Adipose tissue (tissue), 3 donors: ENCODE measurements at regions not wholly inside any gene's neighbourhood (a gene's known extent, or its start where the extent isn't known, plus 50 kb on each side); places are given as distances from the start of the nearest gene placed in this dataset.

Experiments
- H3K27ac ChIP-seq: one replicate; pipeline ENCODE4 v1.5.1; 2013; ENCODE audit warnings: low read depth, low read length
- WGBS, 3 donors: extraction: QIAGEN DNeasy Blood & Tissue Kit; methylation state at CpG; one replicate each; pipeline ENCODE4 v1.1.7; 2013; 5-methylcytosine and 5-hydroxymethylcytosine counted together
- donor health status: healthy with polysubstance abuse.
- donor health status: Bipolar disorder and iron deficiency.
- donor health status: healthy.

DNA sequence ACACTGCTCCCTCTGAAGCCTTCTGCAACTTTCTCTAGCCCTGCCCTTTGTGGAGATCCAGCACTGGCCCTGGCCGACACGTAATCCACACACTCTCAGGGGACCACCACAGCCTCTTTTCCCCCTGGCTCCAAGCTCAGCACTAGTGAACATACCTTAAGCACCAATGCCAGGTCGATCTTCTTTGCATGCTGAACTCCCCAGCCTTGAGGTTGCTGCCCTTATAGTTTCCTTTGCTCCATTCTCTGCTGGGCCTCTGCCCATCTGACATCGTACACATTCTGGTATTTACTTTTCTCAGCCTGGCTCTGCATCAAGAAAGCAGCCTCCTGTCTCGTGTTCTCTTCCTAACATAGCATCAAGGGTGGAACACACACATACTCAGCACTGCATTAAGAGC, 361.5 kb downstream of the LPIN1 start:
- 38 to 68% (median 64%) methylated on average over 5 of the region's 5 CpGs for WGBS, 3 donors
- H3K27ac ChIP-seq, result no peak overlapping the region

DNA sequence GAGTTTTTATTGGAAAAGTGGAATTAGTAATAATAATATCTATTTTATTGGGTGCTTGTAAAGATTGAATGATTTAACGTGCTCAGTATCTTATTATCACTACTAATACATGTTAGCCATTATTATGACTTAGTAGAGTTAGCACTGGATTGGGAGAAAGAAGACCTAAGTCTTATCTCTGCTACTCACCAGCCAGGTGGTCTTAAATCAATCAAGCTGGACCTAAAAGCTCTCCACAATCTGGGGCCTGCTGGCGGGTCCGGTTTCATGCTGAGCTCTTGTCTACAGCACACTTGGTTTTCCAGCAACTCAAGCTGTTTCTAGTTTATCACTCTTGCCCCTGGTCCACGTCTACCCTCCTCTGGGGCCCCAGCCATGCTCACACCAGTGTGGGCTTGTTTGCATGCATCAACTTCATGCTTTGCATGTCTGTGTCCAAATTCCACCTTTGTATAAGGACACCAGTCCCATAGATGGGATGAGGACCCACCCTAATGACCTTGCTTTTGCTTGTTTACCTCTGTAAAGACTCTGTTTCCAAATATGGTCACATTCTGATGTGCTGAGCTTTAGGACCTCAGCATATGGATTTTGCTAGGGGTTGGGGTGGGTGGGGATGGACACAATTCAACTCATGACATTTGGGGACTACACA, 363.1 kb downstream of the LPIN1 start:
- WGBS, 3 donors, result 76 to 91% (median 90%) methylated on average over 4 of the region's 4 CpGs

DNA sequence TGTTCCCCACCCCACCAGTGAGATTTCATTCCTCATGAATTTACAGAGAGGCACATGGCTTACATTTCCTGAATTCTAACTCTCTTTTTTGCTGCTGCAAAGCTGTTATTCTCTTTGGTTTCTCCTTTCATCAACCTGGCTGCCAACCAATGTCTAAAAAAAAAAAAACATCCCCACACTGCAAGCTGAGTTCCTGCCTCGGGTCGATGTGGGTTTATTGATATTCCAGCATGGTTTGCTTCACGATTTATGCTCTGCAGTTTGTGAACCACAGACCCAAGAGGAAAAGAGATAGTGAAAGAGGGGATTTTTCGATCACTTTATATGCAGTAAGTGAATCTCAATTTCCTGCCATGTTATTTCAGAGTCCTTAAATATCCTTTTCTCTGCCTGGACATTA, 363.6 kb downstream of the LPIN1 start:
- H3K27ac ChIP-seq, result no peak overlapping the region
- 27 to 35% (median 30%) methylated on average over 4 of the region's 4 CpGs for WGBS, 3 donors

More for the DNA sequence above, 363.1 kb downstream of the LPIN1 start:
- H3K27ac ChIP-seq, result no peak overlapping the region

DNA sequence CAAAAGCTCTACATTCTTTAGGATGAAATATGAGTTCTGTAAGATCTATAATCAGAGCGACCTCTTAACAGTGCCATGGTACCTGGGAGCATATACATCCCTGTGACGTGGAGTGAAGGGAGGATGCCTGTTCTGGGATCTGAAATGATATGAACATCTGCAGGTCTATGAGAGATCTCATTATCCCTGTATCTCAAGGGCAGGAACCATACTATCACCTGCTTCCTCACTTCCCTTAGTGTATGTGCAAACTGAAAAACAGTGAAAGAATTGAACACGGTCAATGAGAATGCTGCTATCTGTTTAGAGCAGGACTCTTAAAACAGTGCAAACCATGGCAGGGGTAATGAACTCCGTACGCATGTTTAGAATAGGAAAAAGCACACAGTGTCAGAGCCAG, 364.0 kb downstream of the LPIN1 start:
- 75 to 88% (median 77%) methylated on average over 5 of the region's 5 CpGs for WGBS, 3 donors
- no peak overlapping the region for H3K27ac ChIP-seq

GRCh38 chr2:12113412-12113811, 367.0 kb downstream of the LPIN1 start:
- no peak overlapping the region for H3K27ac ChIP-seq
- 73 to 94% (median 93%) methylated on average over 1 of the region's 1 CpG for WGBS, 3 donors

GRCh38 chr2:12114816-12115215, 368.4 kb downstream of the LPIN1 start:
- WGBS, 3 donors, result 0 to 50% (median 33%) methylated on average over 1 of the region's 1 CpG
- no peak overlapping the region for H3K27ac ChIP-seq

DNA sequence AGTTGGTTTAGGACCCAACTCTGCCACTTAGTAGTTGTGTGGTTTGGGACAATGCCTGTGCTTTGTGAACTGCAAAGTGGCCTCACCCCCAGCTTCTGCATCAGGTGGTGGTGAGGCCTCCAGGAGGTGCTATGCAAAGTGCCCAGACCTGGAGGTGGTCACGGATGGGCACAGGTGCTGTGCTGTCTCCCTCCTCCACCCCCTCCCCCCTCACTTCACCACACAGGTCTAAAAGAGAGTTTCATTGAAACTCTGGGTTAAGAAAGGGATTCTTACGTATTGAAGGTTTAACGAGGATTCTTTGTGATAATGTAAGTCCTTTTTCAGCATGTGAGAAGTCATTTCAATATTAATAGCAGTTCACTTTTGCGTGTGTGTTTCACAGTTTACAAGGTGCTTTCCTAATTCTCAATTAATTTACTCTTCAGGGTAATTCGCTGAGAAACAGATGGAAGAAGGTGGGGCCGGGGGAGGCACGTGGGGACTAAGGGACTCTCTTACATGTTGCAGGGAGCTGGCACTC, 369.9 kb downstream of the LPIN1 start:
- WGBS, 3 donors, result 88 to 91% (median 90%) methylated on average over 7 of the region's 7 CpGs
- H3K27ac ChIP-seq, result no peak overlapping the region

DNA sequence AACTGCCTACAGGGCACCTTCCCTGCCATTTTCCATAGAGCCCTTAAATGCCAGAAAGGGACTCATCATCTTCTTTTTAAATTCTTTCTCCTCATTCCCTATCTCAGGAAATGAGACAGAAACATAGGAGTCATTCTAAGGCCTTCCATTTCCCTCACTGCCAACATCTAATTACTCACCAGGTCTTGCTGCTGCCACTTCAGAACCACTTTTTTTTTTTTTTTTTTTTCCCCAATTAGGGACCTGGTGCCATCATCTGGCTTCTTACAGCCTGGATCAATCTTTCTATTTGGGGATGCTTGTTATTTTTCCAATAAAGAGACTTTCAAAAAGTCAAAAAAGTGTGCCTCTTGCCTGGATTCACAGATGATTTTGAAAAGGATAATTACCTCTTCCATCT, 373.4 kb downstream of the LPIN1 start:
- H3K27ac ChIP-seq, result no peak overlapping the region

- H3K27ac ChIP-seq, result no peak overlapping the region
- whole genome bisulfite sequencing, 3 donors, result 71 to 88% (median 84%) methylated on average over 7 of the region's 7 CpGs
Observed at GRCh38 chr2:12120281-12121150, 374.1 kb downstream of the LPIN1 start.

- H3K27ac ChIP-seq, result no peak overlapping the region
- WGBS, 3 donors, result 88 to 97% (median 91%) methylated on average over 1 of the region's 1 CpG
Observed at GRCh38 chr2:12124790-12125189, 378.4 kb downstream of the LPIN1 start.

DNA sequence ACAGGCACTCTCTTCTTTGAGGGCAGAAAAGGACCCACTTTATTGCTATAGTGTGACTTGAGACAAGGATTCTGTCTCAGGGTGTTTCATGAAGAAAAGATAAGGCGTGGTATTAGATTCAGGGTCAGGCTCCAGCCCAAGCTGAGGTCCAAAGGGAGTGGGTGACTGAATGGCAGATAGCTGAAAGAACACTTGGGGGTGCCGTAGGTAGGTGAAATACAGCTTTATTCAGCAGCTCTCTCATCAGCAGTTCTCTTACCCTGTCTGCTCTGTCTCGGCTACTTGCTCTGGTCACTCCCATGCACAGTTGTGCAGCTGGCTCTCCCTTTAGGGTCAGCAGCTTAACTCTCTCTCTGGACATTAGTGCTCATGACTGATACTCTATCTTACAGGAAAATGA, 379.9 kb downstream of the LPIN1 start:
- H3K27ac ChIP-seq, result no peak overlapping the region
- 76 to 95% (median 90%) methylated on average over 3 of the region's 3 CpGs for WGBS, 3 donors

GRCh38 chr2:12127638-12128037, 381.2 kb downstream of the LPIN1 start:
- H3K27ac ChIP-seq, result no peak overlapping the region
- 56 to 63% (median 60%) methylated on average over 2 of the region's 2 CpGs for WGBS, 3 donors

- WGBS, 3 donors, result 41 to 60% (median 56%) methylated on average over 3 of the region's 3 CpGs
- no peak overlapping the region for H3K27ac ChIP-seq
Observed at GRCh38 chr2:12131975-12132374, 385.5 kb downstream of the LPIN1 start.

DNA sequence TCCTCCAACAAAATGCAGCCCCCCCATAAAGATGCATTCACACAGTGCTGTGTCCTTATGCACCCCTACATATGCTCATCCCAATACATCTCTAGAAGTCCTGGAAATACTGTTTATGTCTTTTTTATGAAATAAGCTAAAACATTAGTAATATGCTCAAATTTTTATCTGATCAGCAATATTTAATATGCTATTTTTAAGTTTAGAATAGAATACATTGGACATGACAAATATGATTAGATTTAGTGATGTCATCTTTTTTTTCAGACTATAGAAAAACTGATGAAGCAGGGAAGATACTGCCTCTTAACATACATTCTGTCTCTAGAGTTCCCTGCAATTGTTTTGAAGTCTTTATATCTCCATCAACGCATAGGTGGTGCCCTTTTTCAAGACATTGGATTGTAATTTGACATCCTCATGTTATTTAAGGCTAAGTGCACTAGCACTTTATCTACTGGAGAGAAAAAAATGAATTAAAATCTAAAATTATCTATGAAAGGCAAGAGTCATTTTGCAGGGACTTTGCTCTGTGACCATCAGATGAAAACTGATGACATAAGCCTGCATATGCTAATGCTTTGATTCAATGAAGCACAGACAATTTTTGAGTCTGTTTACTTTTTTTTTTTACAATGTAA, 395.3 kb downstream of the LPIN1 start:
- no peak overlapping the region for H3K27ac ChIP-seq
- 29 to 86% (median 47%) methylated on average over 1 of the region's 1 CpG for WGBS, 3 donors

- H3K27ac ChIP-seq, result no peak overlapping the region
Observed at GRCh38 chr2:12151716-12152115, 405.3 kb downstream of the LPIN1 start.

DNA sequence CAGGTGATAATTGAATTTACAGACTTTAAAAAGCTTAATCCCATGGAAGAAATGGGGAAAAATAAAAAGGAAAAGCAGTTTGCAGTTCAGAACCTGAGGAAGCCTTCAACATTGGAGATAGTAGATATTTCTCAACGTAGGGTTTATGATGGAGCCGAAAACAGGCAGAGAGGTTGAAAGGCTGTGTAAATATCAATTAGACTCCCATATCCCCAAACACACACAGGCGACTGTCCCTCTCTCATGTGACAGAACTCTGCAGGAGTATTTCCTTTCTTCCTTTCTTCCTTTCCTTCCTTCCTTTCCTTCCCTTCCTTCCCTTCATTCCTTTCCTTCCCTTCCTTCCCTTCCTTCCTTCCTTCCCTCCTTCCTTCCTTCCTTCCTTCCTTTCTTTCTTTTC, 406.5 kb downstream of the LPIN1 start:
- WGBS, 3 donors, result 69 to 90% (median 84%) methylated on average over 3 of the region's 3 CpGs
- no peak overlapping the region for H3K27ac ChIP-seq

More at GRCh38 chr2:12151716-12152115, 405.3 kb downstream of the LPIN1 start:
- 55 to 70% (median 69%) methylated on average over 6 of the region's 6 CpGs for WGBS, 3 donors

- 41 to 65% (median 45%) methylated on average over 6 of the region's 6 CpGs for WGBS, 3 donors
- no peak overlapping the region for H3K27ac ChIP-seq
Observed at GRCh38 chr2:12155303-12156051, 409.0 kb downstream of the LPIN1 start.

- no peak overlapping the region for H3K27ac ChIP-seq
- 65 to 79% (median 71%) methylated on average over 4 of the region's 4 CpGs for WGBS, 3 donors
Observed at GRCh38 chr2:12156349-12156748, 409.9 kb downstream of the LPIN1 start.
